Kidney epithelial cell (primary cell): ENCODE measurements at regions not wholly inside any gene's neighbourhood (a gene's known extent, or its start where the extent isn't known, plus 50 kb on each side); places are given as distances from the start of the nearest gene placed in this dataset.

Experiments
- DNase-seq: peaks from one replicate; pipeline ENCODE4 v3.0.0-alpha.2; 2010; ENCODE audit warnings: low read depth
- H3K27me3 ChIP-seq: 2 replicates; pipeline ENCODE4 v1.6.0; 2011; ENCODE audit warnings: low read length; ENCODE audit not compliant: control insufficient read depth, insufficient read depth
- H3K36me3 ChIP-seq: 2 replicates; pipeline ENCODE4 v1.5.1; 2011; ENCODE audit warnings: low read length; ENCODE audit not compliant: control insufficient read depth, insufficient read depth
- H3K4me3 ChIP-seq: 2 replicates; pipeline ENCODE4 v1.5.1; 2011; ENCODE audit warnings: low read depth, mild to moderate bottlenecking, control low read depth, low read length
- TF ChIP-seq, protein P1 (sequence below): IDR thresholded peaks from 2 replicates; pipeline ENCODE4 v1.5.1; 2011; ENCODE audit warnings: mild to moderate bottlenecking, moderate library complexity, low read length, control low read depth, inconsistent platforms; ENCODE audit not compliant: insufficient read depth, poor library complexity, severe bottlenecking

DNA sequence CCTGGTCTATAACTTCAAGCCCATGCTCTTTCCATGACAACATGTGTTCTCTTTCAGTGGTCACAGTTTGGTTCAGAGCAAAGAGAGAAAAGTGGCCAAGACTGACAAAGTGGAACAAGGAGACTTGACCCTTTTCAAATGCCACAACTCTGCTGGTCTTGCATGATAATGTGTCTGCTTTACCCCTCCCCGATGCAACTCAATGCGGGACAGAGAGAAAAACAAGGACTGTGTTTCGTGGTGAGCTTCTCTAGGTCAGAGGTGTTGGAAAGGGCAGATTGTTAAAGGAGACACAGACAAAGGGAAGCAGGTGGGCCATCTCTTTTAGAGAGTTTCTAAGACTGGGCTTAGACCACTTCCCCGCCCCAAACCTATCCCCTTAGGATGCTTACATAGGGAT lies 61.6 kb upstream of the SERTM1 start:
- no peak for DNase-seq
- no peak overlapping the region for H3K4me3 ChIP-seq
- H3K27me3 ChIP-seq: no peaks in the 10 kb centered on the region
- no peaks in the 10 kb centered on the region for H3K36me3 ChIP-seq
- TF ChIP-seq, protein P1, sequence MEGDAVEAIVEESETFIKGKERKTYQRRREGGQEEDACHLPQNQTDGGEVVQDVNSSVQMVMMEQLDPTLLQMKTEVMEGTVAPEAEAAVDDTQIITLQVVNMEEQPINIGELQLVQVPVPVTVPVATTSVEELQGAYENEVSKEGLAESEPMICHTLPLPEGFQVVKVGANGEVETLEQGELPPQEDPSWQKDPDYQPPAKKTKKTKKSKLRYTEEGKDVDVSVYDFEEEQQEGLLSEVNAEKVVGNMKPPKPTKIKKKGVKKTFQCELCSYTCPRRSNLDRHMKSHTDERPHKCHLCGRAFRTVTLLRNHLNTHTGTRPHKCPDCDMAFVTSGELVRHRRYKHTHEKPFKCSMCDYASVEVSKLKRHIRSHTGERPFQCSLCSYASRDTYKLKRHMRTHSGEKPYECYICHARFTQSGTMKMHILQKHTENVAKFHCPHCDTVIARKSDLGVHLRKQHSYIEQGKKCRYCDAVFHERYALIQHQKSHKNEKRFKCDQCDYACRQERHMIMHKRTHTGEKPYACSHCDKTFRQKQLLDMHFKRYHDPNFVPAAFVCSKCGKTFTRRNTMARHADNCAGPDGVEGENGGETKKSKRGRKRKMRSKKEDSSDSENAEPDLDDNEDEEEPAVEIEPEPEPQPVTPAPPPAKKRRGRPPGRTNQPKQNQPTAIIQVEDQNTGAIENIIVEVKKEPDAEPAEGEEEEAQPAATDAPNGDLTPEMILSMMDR: no peak

DNA sequence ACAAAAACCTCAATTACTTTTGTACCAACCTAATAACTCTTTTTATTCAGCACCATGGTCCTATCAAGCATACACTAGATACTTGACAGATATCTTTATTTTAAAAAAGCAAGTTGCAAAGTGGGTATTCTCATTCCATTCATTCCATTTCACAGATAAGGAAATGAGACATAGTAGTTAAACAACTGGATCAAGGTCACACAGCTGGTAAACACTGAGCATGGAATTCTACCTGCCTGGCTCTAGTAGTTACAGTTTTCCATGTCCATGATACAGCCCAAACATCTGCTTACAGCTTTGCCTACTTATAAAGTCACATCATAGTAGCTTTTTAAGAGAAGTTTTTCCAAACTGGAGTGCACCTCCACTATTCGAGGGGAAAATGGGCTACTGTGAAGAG lies 57.1 kb upstream of the SERTM1 start:
- DNase-seq: no peak
- TF ChIP-seq, protein P1: no peak
- Histone ChIP-seq H3K4me3 (no peak overlapping the region), H3K36me3 (no peaks in the 10 kb centered on the region), H3K27me3 (no peaks in the 10 kb centered on the region)

DNA sequence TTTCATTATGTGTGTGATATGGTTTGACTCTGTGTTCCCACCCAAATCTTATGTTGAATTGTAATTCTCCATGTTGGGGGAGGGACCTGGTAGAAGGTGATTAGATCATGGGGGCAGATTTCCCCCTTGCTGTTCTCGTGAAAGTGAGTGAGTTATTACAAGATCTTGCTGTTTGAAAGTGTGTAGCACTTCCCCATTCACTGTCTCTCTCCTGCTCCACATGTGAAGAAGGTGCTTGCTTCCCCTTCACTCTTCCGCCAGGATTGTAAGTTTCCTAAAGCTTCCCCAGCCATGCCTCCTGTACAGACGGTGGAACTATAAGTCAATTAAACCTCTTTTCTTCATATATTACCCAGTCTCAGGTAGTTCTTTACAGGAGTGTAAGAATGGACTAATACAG lies 54.3 kb upstream of the SERTM1 start:
- H3K4me3 ChIP-seq: no peak overlapping the region
- H3K27me3 ChIP-seq: no peaks in the 10 kb centered on the region
- DNase-seq: no peak
- no peaks in the 10 kb centered on the region for H3K36me3 ChIP-seq
- TF ChIP-seq, protein P1: no peak
